DOHH2 (cell line): ENCODE measurements at regions not wholly inside any gene's neighbourhood (a gene's known extent, or its start where the extent isn't known, plus 50 kb on each side); places are given as distances from the start of the nearest gene placed in this dataset.

Experiments
- H3F3A ChIP-seq: fragments of 200-600 bp; sonication (generic), shearing (Covaris generic); 2 replicates; pipeline ENCODE4 v1.6.0; 2016; ENCODE audit warnings: antibody characterized with exemption, mild to moderate bottlenecking; ENCODE audit not compliant: control insufficient read depth, insufficient read depth
- H3K27ac ChIP-seq: fragments of 200-600 bp; sonication (generic); 2 replicates; pipeline ENCODE4 v1.5.1; 2014; ENCODE audit warnings: low read depth, mild to moderate bottlenecking, low read length, moderate library complexity
- H3K27me3 ChIP-seq: fragments of 200-600 bp; sonication (generic); 2 replicates; pipeline ENCODE4 v1.6.1; 2014; ENCODE audit warnings: mild to moderate bottlenecking, low read length, mixed read lengths; ENCODE audit not compliant: control insufficient read depth
- H3K36me3 ChIP-seq: fragments of 200-600 bp; sonication (generic); 2 replicates; pipeline ENCODE4 v1.6.1; 2014; ENCODE audit warnings: mild to moderate bottlenecking, low read length, moderate library complexity, mixed read lengths; ENCODE audit not compliant: control insufficient read depth
- H3K4me1 ChIP-seq: fragments of 200-600 bp; sonication (generic); 2 replicates; pipeline ENCODE4 v1.6.1; 2014; ENCODE audit warnings: mild to moderate bottlenecking, low read length, mixed read lengths; ENCODE audit not compliant: control insufficient read depth
- H3K4me2 ChIP-seq: fragments of 200-600 bp; sonication (generic); 2 replicates; pipeline ENCODE4 v1.6.0; 2014; ENCODE audit warnings: mild to moderate bottlenecking, low read length, moderate library complexity
- H3K4me3 ChIP-seq: fragments of 200-600 bp; sonication (generic); 2 replicates; pipeline ENCODE4 v1.5.1; 2014; ENCODE audit warnings: mild to moderate bottlenecking, low read length, mixed read lengths
- H3K79me2 ChIP-seq: fragments of 200-600 bp; sonication (generic); 2 replicates; pipeline ENCODE4 v1.6.1; 2014; ENCODE audit warnings: mild to moderate bottlenecking, low read length, mixed read lengths; ENCODE audit not compliant: control insufficient read depth
- H3K9me2 ChIP-seq: fragments of 200-600 bp; sonication (generic); replicated peaks from 2 replicates; pipeline ENCODE4 v1.6.1; 2014; ENCODE audit warnings: mild to moderate bottlenecking, low read length, mixed read lengths; ENCODE audit not compliant: control insufficient read depth
- H3K9me3 ChIP-seq: fragments of 200-600 bp; sonication (generic); 2 replicates; pipeline ENCODE4 v1.6.1; 2014; ENCODE audit warnings: antibody characterized with exemption, low read length, mixed read lengths; ENCODE audit not compliant: control insufficient read depth, insufficient read depth
- H4K20me1 ChIP-seq: fragments of 200-600 bp; sonication (generic); 2 replicates; pipeline ENCODE4 v1.6.0; 2014; ENCODE audit warnings: low read depth, mild to moderate bottlenecking, antibody characterized with exemption, low read length, moderate library complexity; ENCODE audit not compliant: control insufficient read depth, insufficient read depth
- CTCF ChIP-seq: fragments of 200-600 bp; sonication (generic); IDR thresholded peaks from one replicate; pipeline ENCODE4 v1.5.1; 2014; ENCODE audit warnings: antibody characterized with exemption, mild to moderate bottlenecking, low read depth, low read length; ENCODE audit not compliant: poor library complexity, severe bottlenecking
- EZH2phosphoT487 ChIP-seq: fragments of 200-600 bp; sonication (generic); IDR thresholded peaks from 2 replicates; pipeline ENCODE4 v1.6.1; 2017; ENCODE audit warnings: borderline replicate concordance, mild to moderate bottlenecking, antibody characterized with exemption, low read length, moderate library complexity, mixed read lengths

GRCh38 chr17:71192039-71192555 is 928.7 kb upstream of the SOX9 start:
- Histone ChIP-seq H3K9me3 (no peaks in the 10 kb centered on the region), H3K27ac (no peak overlapping the region), H3K9me2 (no peaks in the 10 kb centered on the region), H3F3A (no peaks in the 10 kb centered on the region), H3K27me3 (no peaks in the 10 kb centered on the region), H3K4me3 (no peak overlapping the region), H3K4me1 (no peaks in the 10 kb centered on the region), H4K20me1 (no peaks in the 10 kb centered on the region), H3K79me2 (no peaks in the 10 kb centered on the region), H3K36me3 (no peaks in the 10 kb centered on the region), H3K4me2 (no peak overlapping the region)
- TF ChIP-seq EZH2phosphoT487 (no peak), CTCF (no peak)

DNA sequence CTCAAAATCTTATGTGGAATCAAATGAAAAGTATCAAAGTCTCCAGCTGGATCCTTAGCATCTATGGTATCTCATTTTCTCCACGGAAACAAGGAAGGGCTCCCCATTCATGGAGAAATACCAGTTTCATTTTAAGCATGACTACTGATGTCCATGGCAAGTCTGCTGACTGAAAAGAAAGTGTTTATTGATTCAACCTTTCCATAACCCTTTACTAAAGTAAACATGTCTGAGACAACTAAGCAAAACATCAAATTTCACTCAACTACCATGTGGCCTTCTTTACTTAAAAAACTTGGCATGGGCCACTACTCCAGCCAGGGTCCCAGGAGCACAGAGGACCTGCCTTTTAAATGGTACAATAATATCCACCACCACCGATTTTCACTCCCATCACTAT is 928.0 kb upstream of the SOX9 start:
- Histone ChIP-seq H3K79me2 (no peaks in the 10 kb centered on the region), H3K4me3 (no peak overlapping the region), H3K27me3 (no peaks in the 10 kb centered on the region), H3K36me3 (no peaks in the 10 kb centered on the region), H3K4me1 (no peaks in the 10 kb centered on the region), H3K4me2 (no peak overlapping the region), H3K27ac (no peak overlapping the region), H3F3A (no peaks in the 10 kb centered on the region), H3K9me2 (no peaks in the 10 kb centered on the region), H3K9me3 (no peaks in the 10 kb centered on the region), H4K20me1 (no peaks in the 10 kb centered on the region)
- TF ChIP-seq CTCF, result no peak
- no peak for TF ChIP-seq EZH2phosphoT487

GRCh38 chr17:71200597-71200996 is 920.2 kb upstream of the SOX9 start:
- H3K9me2 ChIP-seq, result no peaks in the 10 kb centered on the region
- no peaks in the 10 kb centered on the region for H3K79me2 ChIP-seq
- no peak overlapping the region for H3K27ac ChIP-seq
- no peak overlapping the region for H3K4me3 ChIP-seq
- H3K36me3 ChIP-seq, result no peaks in the 10 kb centered on the region
- H3K4me1 ChIP-seq, result no peaks in the 10 kb centered on the region
- no peaks in the 10 kb centered on the region for H3K9me3 ChIP-seq
- TF ChIP-seq EZH2phosphoT487, result no peak
- TF ChIP-seq CTCF, result no peak
- no peaks in the 10 kb centered on the region for H3K27me3 ChIP-seq
- no peaks in the 10 kb centered on the region for H4K20me1 ChIP-seq
- no peaks in the 10 kb centered on the region for H3F3A ChIP-seq
- H3K4me2 ChIP-seq, result no peak overlapping the region
